ENCODE measurements at regions not wholly inside any gene's neighbourhood (a gene's known extent, or its start where the extent isn't known, plus 50 kb on each side); places are given as distances from the start of the nearest gene placed in this dataset.
A peak's percentile ranks its signal among the peaks of the same experiment; 100 is the strongest.

- Mint-ChIP-seq H3K36me3 (ENCODE audit: low read depth) (no peaks in the 10 kb centered on the region), H3K4me1 (ENCODE audit: low read depth) (no peaks in the 10 kb centered on the region), H3K27ac (no peak overlapping the region), H3K9me3 (peaks cover 3% of the 10 kb centered on the region), H3K4me3 (no peak overlapping the region), H3K27me3 (no peaks in the 10 kb centered on the region)
- CTCF ChIA-PET: no interaction called here
- TF ChIP-seq CTCF (IDR thresholded peaks at IDR 0.05): no peak
- DNase-seq (no peak), ATAC-seq (no peak)
- intact Hi-C loops (cut with micrococcal nuclease): no loop called here
- POLR2A ChIA-PET: no interaction called here
These were observed 315.4 kb downstream of the CDH2 start for GRCh38 chr18:27861539-27861938.

GRCh38 chr18:27860701-27861107 is 316.2 kb downstream of the CDH2 start:
- no peak overlapping the region for H3K4me3 Mint-ChIP-seq
- intact Hi-C loops (cut with micrococcal nuclease): no loop called here
- H3K9me3 Mint-ChIP-seq: peaks cover 3% of the 10 kb centered on the region
- ChIA-PET POLR2A (no interaction called here), CTCF (no interaction called here)
- no peak for TF ChIP-seq CTCF (IDR thresholded peaks at IDR 0.05)
- H3K4me1 Mint-ChIP-seq (ENCODE audit: low read depth): no peaks in the 10 kb centered on the region
- H3K36me3 Mint-ChIP-seq (ENCODE audit: low read depth): no peaks in the 10 kb centered on the region
- DNase-seq (no peak), ATAC-seq (no peak)
- H3K27ac Mint-ChIP-seq: no peak overlapping the region
- H3K27me3 Mint-ChIP-seq: no peaks in the 10 kb centered on the region

GRCh38 chr18:27860011-27860410 is 316.9 kb downstream of the CDH2 start:
- Mint-ChIP-seq H3K4me1 (ENCODE audit: low read depth) (no peaks in the 10 kb centered on the region), H3K9me3 (no peaks in the 10 kb centered on the region), H3K27me3 (no peaks in the 10 kb centered on the region), H3K4me3 (no peak overlapping the region), H3K36me3 (ENCODE audit: low read depth) (no peaks in the 10 kb centered on the region), H3K27ac (no peak overlapping the region)
- TF ChIP-seq CTCF (IDR thresholded peaks at IDR 0.05): no peak
- ChIA-PET CTCF (no interaction called here), POLR2A (no interaction called here)
- no peak for DNase-seq
- intact Hi-C loops (cut with micrococcal nuclease): no loop called here
- ATAC-seq: no peak

- Mint-ChIP-seq H3K27me3 (no peaks in the 10 kb centered on the region), H3K4me3 (no peak overlapping the region), H3K36me3 (ENCODE audit: low read depth) (no peaks in the 10 kb centered on the region), H3K9me3 (peaks cover 6% of the 10 kb centered on the region), H3K27ac (no peak overlapping the region), H3K4me1 (ENCODE audit: low read depth) (no peaks in the 10 kb centered on the region)
- ChIA-PET CTCF (no interaction called here), POLR2A (no interaction called here)
- ATAC-seq (peak; percentile 56), DNase-seq (no peak)
- intact Hi-C loops (cut with micrococcal nuclease): no loop called here
- TF ChIP-seq CTCF (IDR thresholded peaks at IDR 0.05): no peak
These were observed 320.1 kb downstream of the CDH2 start for GRCh38 chr18:27856820-27857219.

GRCh38 chr18:27855486-27855885 is 321.4 kb downstream of the CDH2 start:
- ChIA-PET CTCF (no interaction called here), POLR2A (no interaction called here)
- Mint-ChIP-seq H3K4me3 (no peak overlapping the region), H3K4me1 (ENCODE audit: low read depth) (no peaks in the 10 kb centered on the region), H3K36me3 (ENCODE audit: low read depth) (no peaks in the 10 kb centered on the region), H3K27ac (no peak overlapping the region), H3K27me3 (no peaks in the 10 kb centered on the region), H3K9me3 (peaks cover 6% of the 10 kb centered on the region)
- TF ChIP-seq CTCF (IDR thresholded peaks at IDR 0.05): no peak
- intact Hi-C loops (cut with micrococcal nuclease): no loop called here
- no peak for DNase-seq
- no peak for ATAC-seq

Measured in activated CD8-positive, alpha-beta T cell treated with anti-CD3 and anti-CD28 coated beads for 36 hours (primary cell).